ENCODE measurements at regions not wholly inside any gene's neighbourhood (a gene's known extent, or its start where the extent isn't known, plus 50 kb on each side); places are given as distances from the start of the nearest gene placed in this dataset.

GRCh38 chr4:129323658-129324057, 227.7 kb downstream of the C4orf33 start (continued):
- no peak for TF ChIP-seq REST (IDR thresholded peaks at IDR 0.05)
- TF ChIP-seq GABPA (IDR thresholded peaks at IDR 0.05 in 1 of 2, conservative IDR thresholded peaks at IDR 0.05 in 1 of 2): no peak

GRCh38 chr4:129326571-129327460, 230.9 kb downstream of the C4orf33 start:
- no peaks in the 10 kb centered on the region for H3K9me3 ChIP-seq (ENCODE audit: control insufficient read depth in 4 of 4, low read length in 3 of 4)
- DNase-seq (ENCODE audit: low spot score): no peak
- 58% methylated on average over 7 of the region's 7 CpGs for WGBS
- H3K4me1 ChIP-seq (ENCODE audit: control insufficient read depth in 4 of 4, insufficient read depth in 4 of 4, low read length in 3 of 4): no peaks in the 10 kb centered on the region
- no peak overlapping the region for H3K27ac ChIP-seq (ENCODE audit: low read depth in 1 of 2, low read length in 2 of 2)
- no peak overlapping the region for H3K4me3 ChIP-seq (ENCODE audit: low read depth in 1 of 3, low read length in 3 of 3)
- H3K27me3 ChIP-seq (ENCODE audit: control insufficient read depth in 4 of 4, insufficient read depth in 4 of 4, low read length in 3 of 4): no peaks in the 10 kb centered on the region
- no peak overlapping the region for H3K9ac ChIP-seq (ENCODE audit: low read depth in 1 of 2, low read length in 2 of 2)
- TF ChIP-seq FOXA1 (IDR thresholded peaks at IDR 0.05) (no peak), EGR1 (IDR thresholded peaks at IDR 0.05; ENCODE audit: low read depth in 2 of 2) (no peak), HNF4A (conservative IDR thresholded peaks at IDR 0.05) (no peak), NR2F2 (IDR thresholded peaks at IDR 0.05) (no peak), RXRA (IDR thresholded peaks at IDR 0.05) (no peak), HNF4G (IDR thresholded peaks at IDR 0.05) (no peak), TAF1 (conservative IDR thresholded peaks at IDR 0.05) (no peak), SP1 (IDR thresholded peaks at IDR 0.05) (no peak), RAD21 (IDR thresholded peaks at IDR 0.05) (no peak), ATF3 (IDR thresholded peaks at IDR 0.05) (no peak)
- TF ChIP-seq, protein P1, sequence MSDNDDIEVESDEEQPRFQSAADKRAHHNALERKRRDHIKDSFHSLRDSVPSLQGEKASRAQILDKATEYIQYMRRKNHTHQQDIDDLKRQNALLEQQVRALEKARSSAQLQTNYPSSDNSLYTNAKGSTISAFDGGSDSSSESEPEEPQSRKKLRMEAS (IDR thresholded peaks at IDR 0.05): no peak
- no peaks in the 10 kb centered on the region for H3K36me3 ChIP-seq (ENCODE audit: control insufficient read depth in 4 of 4, insufficient read depth in 3 of 4, low read depth in 1 of 4, low read length in 3 of 4)

- no peaks in the 10 kb centered on the region for H3K36me3 ChIP-seq (ENCODE audit: control insufficient read depth in 4 of 4, insufficient read depth in 3 of 4, low read depth in 1 of 4, low read length in 3 of 4)
- no peaks in the 10 kb centered on the region for H3K9me3 ChIP-seq (ENCODE audit: control insufficient read depth in 4 of 4, low read length in 3 of 4)
- H3K4me3 ChIP-seq (ENCODE audit: low read depth in 1 of 3, low read length in 3 of 3): no peak overlapping the region
- DNase-seq (ENCODE audit: low spot score): no peak
- H3K4me1 ChIP-seq (ENCODE audit: control insufficient read depth in 4 of 4, insufficient read depth in 4 of 4, low read length in 3 of 4): no peaks in the 10 kb centered on the region
- WGBS: 86% methylated on average over 2 of the region's 2 CpGs
- H3K9ac ChIP-seq (ENCODE audit: low read depth in 1 of 2, low read length in 2 of 2): no peak overlapping the region
- no peak overlapping the region for H3K27ac ChIP-seq (ENCODE audit: low read depth in 1 of 2, low read length in 2 of 2)
- no peaks in the 10 kb centered on the region for H3K27me3 ChIP-seq (ENCODE audit: control insufficient read depth in 4 of 4, insufficient read depth in 4 of 4, low read length in 3 of 4)
- TF ChIP-seq TAF1 (conservative IDR thresholded peaks at IDR 0.05): no peak
- no peak for TF ChIP-seq FOXA2 (IDR thresholded peaks at IDR 0.05)
- TF ChIP-seq NR2F2 (IDR thresholded peaks at IDR 0.05): no peak
- TF ChIP-seq EGR1 (IDR thresholded peaks at IDR 0.05; ENCODE audit: low read depth in 2 of 2): no peak
- TF ChIP-seq ZBTB33 (IDR thresholded peaks at IDR 0.05): no peak
- no peak for TF ChIP-seq YY1 (IDR thresholded peaks at IDR 0.05)
- TF ChIP-seq REST (IDR thresholded peaks at IDR 0.05): no peak
- TF ChIP-seq, protein P2, sequence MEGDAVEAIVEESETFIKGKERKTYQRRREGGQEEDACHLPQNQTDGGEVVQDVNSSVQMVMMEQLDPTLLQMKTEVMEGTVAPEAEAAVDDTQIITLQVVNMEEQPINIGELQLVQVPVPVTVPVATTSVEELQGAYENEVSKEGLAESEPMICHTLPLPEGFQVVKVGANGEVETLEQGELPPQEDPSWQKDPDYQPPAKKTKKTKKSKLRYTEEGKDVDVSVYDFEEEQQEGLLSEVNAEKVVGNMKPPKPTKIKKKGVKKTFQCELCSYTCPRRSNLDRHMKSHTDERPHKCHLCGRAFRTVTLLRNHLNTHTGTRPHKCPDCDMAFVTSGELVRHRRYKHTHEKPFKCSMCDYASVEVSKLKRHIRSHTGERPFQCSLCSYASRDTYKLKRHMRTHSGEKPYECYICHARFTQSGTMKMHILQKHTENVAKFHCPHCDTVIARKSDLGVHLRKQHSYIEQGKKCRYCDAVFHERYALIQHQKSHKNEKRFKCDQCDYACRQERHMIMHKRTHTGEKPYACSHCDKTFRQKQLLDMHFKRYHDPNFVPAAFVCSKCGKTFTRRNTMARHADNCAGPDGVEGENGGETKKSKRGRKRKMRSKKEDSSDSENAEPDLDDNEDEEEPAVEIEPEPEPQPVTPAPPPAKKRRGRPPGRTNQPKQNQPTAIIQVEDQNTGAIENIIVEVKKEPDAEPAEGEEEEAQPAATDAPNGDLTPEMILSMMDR (IDR thresholded peaks at IDR 0.05; ENCODE audit: low read depth, low read length, missing input control): no peak
- no peak for TF ChIP-seq JUND (IDR thresholded peaks at IDR 0.05)
- TF ChIP-seq ATF3 (IDR thresholded peaks at IDR 0.05): no peak
- TF ChIP-seq HNF4G (IDR thresholded peaks at IDR 0.05): no peak
These were observed 231.7 kb downstream of the C4orf33 start for GRCh38 chr4:129327637-129328036.
